ENCODE measurements at regions not wholly inside any gene's neighbourhood (a gene's known extent, or its start where the extent isn't known, plus 50 kb on each side); places are given as distances from the start of the nearest gene placed in this dataset.

DNA sequence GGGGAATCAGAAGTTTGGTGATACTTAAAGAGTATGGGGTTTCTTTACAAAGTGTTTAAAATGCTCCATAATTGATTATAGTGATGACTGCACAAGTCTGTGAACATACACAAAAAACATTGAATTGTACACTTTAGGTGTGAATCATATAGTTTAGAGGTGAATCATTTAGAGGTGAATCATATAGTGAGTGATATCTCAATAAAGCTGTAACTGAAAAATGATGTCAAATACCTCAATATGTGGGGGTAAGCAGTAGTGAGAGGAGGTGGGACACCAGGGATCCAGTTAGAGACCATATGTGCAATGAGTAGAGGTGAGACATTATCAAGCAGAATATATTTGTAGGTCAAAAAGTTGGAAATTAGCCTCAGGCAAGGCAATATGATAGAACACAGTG is 264.5 kb downstream of the PMP22 start:
- TF ChIP-seq, protein P1, sequence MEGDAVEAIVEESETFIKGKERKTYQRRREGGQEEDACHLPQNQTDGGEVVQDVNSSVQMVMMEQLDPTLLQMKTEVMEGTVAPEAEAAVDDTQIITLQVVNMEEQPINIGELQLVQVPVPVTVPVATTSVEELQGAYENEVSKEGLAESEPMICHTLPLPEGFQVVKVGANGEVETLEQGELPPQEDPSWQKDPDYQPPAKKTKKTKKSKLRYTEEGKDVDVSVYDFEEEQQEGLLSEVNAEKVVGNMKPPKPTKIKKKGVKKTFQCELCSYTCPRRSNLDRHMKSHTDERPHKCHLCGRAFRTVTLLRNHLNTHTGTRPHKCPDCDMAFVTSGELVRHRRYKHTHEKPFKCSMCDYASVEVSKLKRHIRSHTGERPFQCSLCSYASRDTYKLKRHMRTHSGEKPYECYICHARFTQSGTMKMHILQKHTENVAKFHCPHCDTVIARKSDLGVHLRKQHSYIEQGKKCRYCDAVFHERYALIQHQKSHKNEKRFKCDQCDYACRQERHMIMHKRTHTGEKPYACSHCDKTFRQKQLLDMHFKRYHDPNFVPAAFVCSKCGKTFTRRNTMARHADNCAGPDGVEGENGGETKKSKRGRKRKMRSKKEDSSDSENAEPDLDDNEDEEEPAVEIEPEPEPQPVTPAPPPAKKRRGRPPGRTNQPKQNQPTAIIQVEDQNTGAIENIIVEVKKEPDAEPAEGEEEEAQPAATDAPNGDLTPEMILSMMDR (IDR thresholded peaks at IDR 0.05; ENCODE audit: low read depth, low read length), result no peak
- TF ChIP-seq EZH2phosphoT487 (IDR thresholded peaks at IDR 0.05; ENCODE audit: low read depth), result no peak
